Activated CD4-positive, alpha-beta T cell treated with anti-CD3 and anti-CD28 coated beads, Interleukin-2, amount 10 ng/mL, durations not matched to agents 24 days and 14 days (primary cell): ENCODE measurements at regions not wholly inside any gene's neighbourhood (a gene's known extent, or its start where the extent isn't known, plus 50 kb on each side); places are given as distances from the start of the nearest gene placed in this dataset.

ENCODE experiments used
- DNase-seq: peaks from one replicate; pipeline ENCODE4 v3.0.0; 2022
- H3K27ac Mint-ChIP-seq: one replicate; pipeline ENCODE4 v1.8.0; 2022; ENCODE audit warnings: mild to moderate bottlenecking, mixed read lengths
- H3K27me3 Mint-ChIP-seq: one replicate; pipeline ENCODE4 v1.8.0; 2022; ENCODE audit warnings: mixed read lengths
- H3K36me3 Mint-ChIP-seq: one replicate; pipeline ENCODE4 v1.8.0; 2022; ENCODE audit warnings: low read depth, mild to moderate bottlenecking, mixed read lengths
- H3K4me1 Mint-ChIP-seq: one replicate; pipeline ENCODE4 v1.8.0; 2021; ENCODE audit warnings: mixed read lengths
- H3K4me3 Mint-ChIP-seq: one replicate; pipeline ENCODE4 v1.8.0; 2022; ENCODE audit warnings: mild to moderate bottlenecking, moderate library complexity, mixed read lengths
- H3K9me3 Mint-ChIP-seq: one replicate; pipeline ENCODE4 v1.8.0; 2021; ENCODE audit warnings: mixed read lengths
- intact Hi-C: fragments of 100-400 bp; cut with micrococcal nuclease; formaldehyde crosslinking; loops from one replicate; pipeline ENCODE4 v1.15.1; 2023

- Mint-ChIP-seq H3K4me3 (no peak overlapping the region), H3K4me1 (no peaks in the 10 kb centered on the region)
Measured at GRCh38 chr11:106426696-106427095, 349.2 kb downstream of the AASDHPPT start.

GRCh38 chr11:106427736-106428135 is 350.3 kb downstream of the AASDHPPT start:
- no peak for DNase-seq
- Mint-ChIP-seq H3K27ac (no peak overlapping the region), H3K27me3 (no peaks in the 10 kb centered on the region), H3K9me3 (no peaks in the 10 kb centered on the region), H3K4me3 (no peak overlapping the region), H3K4me1 (no peaks in the 10 kb centered on the region), H3K36me3 (no peaks in the 10 kb centered on the region)
- intact Hi-C loops, result no loop called here

More at GRCh38 chr11:106426696-106427095, 349.2 kb downstream of the AASDHPPT start:
- H3K9me3 Mint-ChIP-seq, result no peaks in the 10 kb centered on the region
- no peak for DNase-seq
- intact Hi-C loops, result no loop called here
- no peaks in the 10 kb centered on the region for H3K27me3 Mint-ChIP-seq
- no peak overlapping the region for H3K27ac Mint-ChIP-seq
- no peaks in the 10 kb centered on the region for H3K36me3 Mint-ChIP-seq

GRCh38 chr11:106442032-106442431 is 364.6 kb downstream of the AASDHPPT start:
- no peak overlapping the region for H3K4me3 Mint-ChIP-seq
- no peak for DNase-seq
- H3K27me3 Mint-ChIP-seq, result no peaks in the 10 kb centered on the region
- no peaks in the 10 kb centered on the region for H3K36me3 Mint-ChIP-seq
- intact Hi-C loops, result no loop called here
- no peaks in the 10 kb centered on the region for H3K4me1 Mint-ChIP-seq
- no peak overlapping the region for H3K27ac Mint-ChIP-seq
- no peaks in the 10 kb centered on the region for H3K9me3 Mint-ChIP-seq

GRCh38 chr11:106446302-106446701 is 368.8 kb downstream of the AASDHPPT start:
- Mint-ChIP-seq H3K27ac (no peak overlapping the region), H3K4me3 (no peak overlapping the region), H3K36me3 (no peaks in the 10 kb centered on the region), H3K27me3 (no peaks in the 10 kb centered on the region), H3K9me3 (no peaks in the 10 kb centered on the region), H3K4me1 (no peaks in the 10 kb centered on the region)
- no peak for DNase-seq
- intact Hi-C loops, result no loop called here

- H3K4me3 Mint-ChIP-seq, result no peak overlapping the region
- H3K27me3 Mint-ChIP-seq, result no peaks in the 10 kb centered on the region
- H3K4me1 Mint-ChIP-seq, result no peaks in the 10 kb centered on the region
- no peaks in the 10 kb centered on the region for H3K9me3 Mint-ChIP-seq
- no peaks in the 10 kb centered on the region for H3K36me3 Mint-ChIP-seq
- DNase-seq, result no peak
- no peak overlapping the region for H3K27ac Mint-ChIP-seq
- intact Hi-C loops, result no loop called here
Measured at GRCh38 chr11:106446955-106447354, 369.5 kb downstream of the AASDHPPT start.

GRCh38 chr11:106447631-106448191 is 370.2 kb downstream of the AASDHPPT start:
- no peak overlapping the region for H3K27ac Mint-ChIP-seq
- H3K4me3 Mint-ChIP-seq, result no peak overlapping the region
- H3K27me3 Mint-ChIP-seq, result no peaks in the 10 kb centered on the region
- H3K4me1 Mint-ChIP-seq, result no peaks in the 10 kb centered on the region
- H3K9me3 Mint-ChIP-seq, result no peaks in the 10 kb centered on the region
- intact Hi-C loops, result no loop called here
- no peaks in the 10 kb centered on the region for H3K36me3 Mint-ChIP-seq
- DNase-seq, result no peak

GRCh38 chr11:106449763-106450162 is 372.3 kb downstream of the AASDHPPT start:
- Mint-ChIP-seq H3K4me1 (no peaks in the 10 kb centered on the region), H3K27me3 (no peaks in the 10 kb centered on the region), H3K9me3 (no peaks in the 10 kb centered on the region), H3K36me3 (no peaks in the 10 kb centered on the region), H3K4me3 (no peak overlapping the region), H3K27ac (no peak overlapping the region)
- intact Hi-C loops, result no loop called here
- no peak for DNase-seq

- Mint-ChIP-seq H3K9me3 (no peaks in the 10 kb centered on the region), H3K27ac (no peak overlapping the region), H3K4me1 (no peaks in the 10 kb centered on the region), H3K4me3 (no peak overlapping the region), H3K36me3 (no peaks in the 10 kb centered on the region), H3K27me3 (no peaks in the 10 kb centered on the region)
- intact Hi-C loops, result no loop called here
- no peak for DNase-seq
Measured at GRCh38 chr11:106451228-106451922, 373.9 kb downstream of the AASDHPPT start.

GRCh38 chr11:106456647-106457046 is 379.2 kb downstream of the AASDHPPT start:
- no peaks in the 10 kb centered on the region for H3K4me1 Mint-ChIP-seq
- no peak overlapping the region for H3K27ac Mint-ChIP-seq
- intact Hi-C loops, result no loop called here
- H3K27me3 Mint-ChIP-seq, result no peaks in the 10 kb centered on the region
- H3K36me3 Mint-ChIP-seq, result no peaks in the 10 kb centered on the region
- DNase-seq, result no peak
- H3K9me3 Mint-ChIP-seq, result no peaks in the 10 kb centered on the region
- no peak overlapping the region for H3K4me3 Mint-ChIP-seq

- Mint-ChIP-seq H3K36me3 (no peaks in the 10 kb centered on the region), H3K27ac (no peak overlapping the region), H3K4me1 (no peaks in the 10 kb centered on the region), H3K4me3 (no peak overlapping the region), H3K9me3 (no peaks in the 10 kb centered on the region), H3K27me3 (no peaks in the 10 kb centered on the region)
- intact Hi-C loops, result no loop called here
- DNase-seq, result no peak
Measured at GRCh38 chr11:106457727-106458126, 380.3 kb downstream of the AASDHPPT start.

- Mint-ChIP-seq H3K4me3 (no peak overlapping the region), H3K9me3 (no peaks in the 10 kb centered on the region), H3K36me3 (no peaks in the 10 kb centered on the region)
Measured at GRCh38 chr11:106459135-106459534, 381.7 kb downstream of the AASDHPPT start.

GRCh38 chr11:106461148-106461691 is 383.8 kb downstream of the AASDHPPT start:
- Mint-ChIP-seq H3K4me1 (no peaks in the 10 kb centered on the region), H3K36me3 (no peaks in the 10 kb centered on the region), H3K27ac (no peak overlapping the region), H3K27me3 (no peaks in the 10 kb centered on the region), H3K4me3 (no peak overlapping the region), H3K9me3 (no peaks in the 10 kb centered on the region)
- intact Hi-C loops, result no loop called here
- no peak for DNase-seq

More at GRCh38 chr11:106459135-106459534, 381.7 kb downstream of the AASDHPPT start:
- H3K27me3 Mint-ChIP-seq, result no peaks in the 10 kb centered on the region
- no peaks in the 10 kb centered on the region for H3K4me1 Mint-ChIP-seq
- no peak overlapping the region for H3K27ac Mint-ChIP-seq
- intact Hi-C loops, result no loop called here
- no peak for DNase-seq

- Mint-ChIP-seq H3K4me3 (no peak overlapping the region), H3K36me3 (no peaks in the 10 kb centered on the region), H3K27ac (no peak overlapping the region), H3K4me1 (no peaks in the 10 kb centered on the region), H3K9me3 (no peaks in the 10 kb centered on the region), H3K27me3 (no peaks in the 10 kb centered on the region)
- DNase-seq, result no peak
- intact Hi-C loops, result no loop called here
Measured at GRCh38 chr11:106461839-106462545, 384.5 kb downstream of the AASDHPPT start.

GRCh38 chr11:106463154-106463553 is 385.7 kb downstream of the AASDHPPT start:
- H3K27ac Mint-ChIP-seq, result no peak overlapping the region
- H3K9me3 Mint-ChIP-seq, result no peaks in the 10 kb centered on the region
- DNase-seq, result no peak
- intact Hi-C loops, result no loop called here
- H3K4me3 Mint-ChIP-seq, result no peak overlapping the region
- no peaks in the 10 kb centered on the region for H3K27me3 Mint-ChIP-seq
- H3K36me3 Mint-ChIP-seq, result no peaks in the 10 kb centered on the region
- no peaks in the 10 kb centered on the region for H3K4me1 Mint-ChIP-seq
